ENCODE measurements at regions not wholly inside any gene's neighbourhood (a gene's known extent, or its start where the extent isn't known, plus 50 kb on each side); places are given as distances from the start of the nearest gene placed in this dataset.

GRCh38 chr20:40868551-40869217, 159.9 kb upstream of the TOP1 start:
- BruUV-seq (replicated peaks): no TSS peak
- ChIA-PET CTCF (ENCODE audit: low intra/inter-chr PET ratio, low total read pairs) (no interaction called here), POLR2A (interaction anchor here (0.6 kb wide), 1 partner anchor 472 kb away, joined by 3 read pairs; no protein-coding TSS in a partner anchor)
- Histone ChIP-seq H3K4me2 (ENCODE audit: low read depth, low read length) (no peak overlapping the region), H2AFZ (ENCODE audit: low read length) (no peak overlapping the region), H4K20me1 (ENCODE audit: insufficient read depth, low read length) (no peaks in the 10 kb centered on the region), H3K4me3 (replicated peaks in 1 of 3; ENCODE audit: insufficient read depth in 1 of 3, low read depth in 2 of 3, low read length in 3 of 3) (no peak overlapping the region), H3K36me3 (replicated peaks in 1 of 2; ENCODE audit: control insufficient read depth in 1 of 2, insufficient read depth in 2 of 2, low read length in 2 of 2) (no peaks in the 10 kb centered on the region), H3K79me2 (ENCODE audit: insufficient read depth, low read length) (no peaks in the 10 kb centered on the region), H3K9ac (ENCODE audit: insufficient read depth, low read depth, low read length) (no peak overlapping the region), H3K9me3 (ENCODE audit: low read length) (peaks cover 7% of the 10 kb centered on the region; the same call in 1 of the 2 replicates), H3K4me1 (ENCODE audit: insufficient read depth, low read length) (no peaks in the 10 kb centered on the region), H3K27me3 (ENCODE audit: control insufficient read depth in 1 of 2, insufficient read depth in 2 of 2, low read length in 2 of 2) (peaks cover 0 to 1% of the 10 kb centered on the region in 2 experiments; a peak in 1 of 5 replicates), H3K27ac (ENCODE audit: extremely low read length, insufficient read depth, low read length) (no peak overlapping the region)
- in situ Hi-C loops (cut with HindIII; ENCODE audit: extremely low pct_ligation_motif_present, low pct_unique_long_range_greater_than_20kb) (no loop called here), intact Hi-C loops (cut with micrococcal nuclease; ENCODE audit: unreplicated experiment) (no loop called here)
- DNase-seq (ENCODE audit: low spot score): no peak
- WGBS (ENCODE audit: low lambda C conversion rate): 22% methylated on average over 6 of the region's 6 CpGs
- TF ChIP-seq MEIS2 (CRISPR knock-in tag; IDR thresholded peaks at IDR 0.05) (no peak), ZBTB42 (CRISPR knock-in tag; IDR thresholded peaks at IDR 0.05) (no peak), ZNF7 (CRISPR knock-in tag; IDR thresholded peaks at IDR 0.05) (no peak)
- FAIRE-seq: no peak
- no peak for ATAC-seq

DNA sequence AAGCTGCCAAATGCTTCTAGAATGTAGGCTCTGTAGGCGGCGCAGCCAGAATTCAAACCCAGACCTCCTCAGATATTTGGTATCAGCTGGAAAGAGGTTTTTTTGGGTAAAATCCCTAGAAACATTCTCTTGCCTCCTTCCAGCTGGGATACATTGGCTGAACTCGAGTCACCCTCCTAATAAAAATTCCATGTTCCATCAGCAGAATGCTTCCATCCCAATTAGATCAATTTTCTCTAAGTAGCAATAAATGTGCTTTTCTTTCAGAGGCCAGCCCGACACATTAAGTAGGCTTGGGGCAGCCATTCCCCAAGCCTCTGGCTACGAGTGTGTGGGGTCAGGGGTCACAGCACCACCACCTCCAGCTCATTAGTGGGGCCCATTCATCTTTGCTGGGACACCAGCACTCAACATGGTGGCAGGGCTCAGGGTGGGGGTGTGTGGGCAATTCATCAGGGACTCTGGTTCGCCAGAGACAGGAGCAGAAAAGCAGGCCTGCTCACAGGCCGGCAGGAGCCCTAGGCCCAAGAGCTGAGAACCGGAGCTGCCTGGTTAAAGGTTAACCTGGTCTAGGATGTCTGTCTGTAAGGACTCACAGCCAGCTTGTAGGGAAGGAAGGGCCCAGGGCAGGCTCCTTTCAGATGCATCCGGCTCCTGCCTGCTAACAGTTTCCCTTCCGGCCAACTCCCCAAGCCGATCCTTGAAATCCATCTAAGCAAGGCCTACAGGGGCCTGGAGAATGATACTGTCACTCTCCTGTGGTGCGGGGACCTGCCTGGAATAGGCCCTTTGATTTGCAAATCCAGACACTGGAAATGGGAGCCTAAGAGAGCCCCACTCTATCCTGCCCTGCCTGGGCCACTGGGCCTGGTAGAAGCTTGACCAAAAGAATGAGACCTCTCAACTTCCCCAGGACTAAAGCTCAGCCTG, 159.1 kb upstream of the TOP1 start:
- Histone ChIP-seq H3K79me2 (ENCODE audit: insufficient read depth, low read length) (no peaks in the 10 kb centered on the region), H3K9me3 (ENCODE audit: low read length) (peaks cover 7% of the 10 kb centered on the region; the same call in 1 of the 2 replicates), H3K4me1 (ENCODE audit: insufficient read depth, low read length) (no peaks in the 10 kb centered on the region), H3K36me3 (replicated peaks in 1 of 2; ENCODE audit: control insufficient read depth in 1 of 2, insufficient read depth in 2 of 2, low read length in 2 of 2) (no peaks in the 10 kb centered on the region), H2AFZ (ENCODE audit: low read length) (no peak overlapping the region), H3K27me3 (ENCODE audit: control insufficient read depth in 1 of 2, insufficient read depth in 2 of 2, low read length in 2 of 2) (peaks cover 0 to 1% of the 10 kb centered on the region in 2 experiments; a peak in 1 of 5 replicates), H3K4me3 (replicated peaks in 1 of 3; ENCODE audit: insufficient read depth in 1 of 3, low read depth in 2 of 3, low read length in 3 of 3) (no peak overlapping the region), H3K4me2 (ENCODE audit: low read depth, low read length) (no peak overlapping the region), H3K9ac (ENCODE audit: insufficient read depth, low read depth, low read length) (no peak overlapping the region), H3K27ac (ENCODE audit: extremely low read length, insufficient read depth, low read length) (no peak overlapping the region), H4K20me1 (ENCODE audit: insufficient read depth, low read length) (no peaks in the 10 kb centered on the region)
- in situ Hi-C loops (cut with HindIII; ENCODE audit: extremely low pct_ligation_motif_present, low pct_unique_long_range_greater_than_20kb) (no loop called here), intact Hi-C loops (cut with micrococcal nuclease; ENCODE audit: unreplicated experiment) (no loop called here)
- TF ChIP-seq KLF11 (CRISPR knock-in tag; IDR thresholded peaks at IDR 0.05) (no peak), ZNF362 (CRISPR knock-in tag; IDR thresholded peaks at IDR 0.05; ENCODE audit: borderline replicate concordance) (no peak), SRF (IDR thresholded peaks at IDR 0.05; ENCODE audit: low read depth, low read length) (no peak), HNF1A (IDR thresholded peaks at IDR 0.05; ENCODE audit: low read depth) (0 out of 2 replicates have a peak, but pooled peaks have one; percentile 32), HNF1A (CRISPR knock-in tag; IDR thresholded peaks at IDR 0.05; ENCODE audit: borderline replicate concordance) (no peak), SETDB1 (CRISPR knock-in tag; IDR thresholded peaks at IDR 0.05; ENCODE audit: borderline replicate concordance) (0 out of 2 replicates have a peak, but pooled peaks have one; percentile 39)
- no TSS peak for BruUV-seq (replicated peaks)
- CTCF ChIA-PET (ENCODE audit: low intra/inter-chr PET ratio, low total read pairs): no interaction called here
- ATAC-seq: peak; percentile 44
- WGBS (ENCODE audit: low lambda C conversion rate): 40% methylated on average over 12 of the region's 12 CpGs
- no peak for DNase-seq (ENCODE audit: low spot score)
- POLR2A ChIA-PET: interaction anchor here (0.6 kb wide), 1 partner anchor 471 kb away, joined by 3 read pairs; no protein-coding TSS in a partner anchor
- FAIRE-seq: no peak
